ENCODE measurements at regions not wholly inside any gene's neighbourhood (a gene's known extent, or its start where the extent isn't known, plus 50 kb on each side); places are given as distances from the start of the nearest gene placed in this dataset.

GRCh38 chr6:101266063-101266462 is 127.4 kb upstream of the GRIK2 start:
- TF ChIP-seq EZH2phosphoT487 (IDR thresholded peaks at IDR 0.05; ENCODE audit: borderline replicate concordance) (no peak), CTCF (conservative IDR thresholded peaks at IDR 0.05; ENCODE audit: low read length) (no peak)

Data from Loucy (cell line).